ENCODE measurements at regions not wholly inside any gene's neighbourhood (a gene's known extent, or its start where the extent isn't known, plus 50 kb on each side); places are given as distances from the start of the nearest gene placed in this dataset.
"Not testable (repeated sequence)": the region's sequence is repeated elsewhere in the genome, so short reads cannot be mapped to it uniquely, and the experiment has no call there.

DNA sequence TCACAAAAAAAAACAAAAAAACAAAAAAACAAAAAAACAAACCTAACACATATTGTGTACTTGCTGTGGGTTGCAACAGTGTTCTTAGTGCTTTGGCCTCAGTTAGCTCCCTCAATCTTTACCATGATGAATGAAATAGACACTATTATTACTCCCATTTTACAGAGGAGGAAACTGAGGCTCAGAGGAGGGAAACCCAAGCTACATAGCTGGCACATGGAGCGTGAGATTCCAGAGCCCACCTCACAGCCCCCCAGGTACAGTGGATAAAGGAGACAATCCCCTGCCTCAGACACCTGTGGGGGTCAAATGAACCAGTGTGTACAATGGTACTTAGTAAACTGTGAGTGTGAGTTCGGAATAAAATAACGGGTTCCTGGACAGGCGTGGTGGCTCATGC lies 104.9 kb upstream of the SMAD3 start:
- intact Hi-C loops (cut with micrococcal nuclease) = no loop called here

DNA sequence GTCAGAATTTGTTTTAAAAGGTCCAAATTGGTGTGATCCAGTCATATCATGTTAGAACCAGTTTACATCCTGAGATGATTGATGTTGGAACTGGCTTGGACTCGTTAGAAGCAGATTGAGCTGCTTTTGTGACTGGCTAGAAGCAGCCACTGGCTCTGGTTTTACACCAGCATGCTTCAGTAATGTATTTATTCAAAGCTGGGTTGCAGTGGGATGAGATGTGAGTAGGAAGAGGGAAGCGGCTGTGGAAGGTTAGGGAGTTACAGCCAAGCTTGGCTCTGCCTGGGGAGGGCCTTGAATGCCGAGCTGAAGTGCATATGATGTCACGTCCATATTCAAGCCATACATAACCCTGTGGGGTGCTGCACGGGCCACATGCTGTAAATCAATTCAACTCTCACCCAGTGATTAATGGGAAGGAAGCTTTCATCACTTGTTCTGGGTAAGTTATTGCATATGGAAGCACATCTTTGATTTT lies 104.0 kb upstream of the SMAD3 start:
- intact Hi-C loops (cut with micrococcal nuclease) = no loop called here

DNA sequence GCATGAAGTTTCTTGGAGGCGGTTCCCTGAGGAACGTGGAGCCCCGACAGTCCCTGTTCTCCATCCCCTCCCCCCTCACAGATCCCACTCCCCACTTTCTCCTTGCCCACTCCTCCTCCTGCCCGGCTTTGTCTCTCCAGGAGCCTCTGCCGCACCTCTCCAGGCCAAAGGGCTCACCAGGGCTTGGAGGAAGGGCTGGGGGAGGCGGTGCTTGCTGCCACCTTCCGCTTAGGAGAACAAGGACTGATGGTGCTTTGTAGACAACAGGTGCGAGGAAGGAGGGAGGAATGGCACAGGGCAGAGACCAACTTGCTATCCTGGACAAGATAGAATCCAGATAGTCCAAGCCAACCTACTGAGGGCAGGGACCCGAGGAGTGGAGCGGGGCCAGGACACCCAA lies 103.5 kb upstream of the SMAD3 start:
- intact Hi-C loops (cut with micrococcal nuclease) = no loop called here

DNA sequence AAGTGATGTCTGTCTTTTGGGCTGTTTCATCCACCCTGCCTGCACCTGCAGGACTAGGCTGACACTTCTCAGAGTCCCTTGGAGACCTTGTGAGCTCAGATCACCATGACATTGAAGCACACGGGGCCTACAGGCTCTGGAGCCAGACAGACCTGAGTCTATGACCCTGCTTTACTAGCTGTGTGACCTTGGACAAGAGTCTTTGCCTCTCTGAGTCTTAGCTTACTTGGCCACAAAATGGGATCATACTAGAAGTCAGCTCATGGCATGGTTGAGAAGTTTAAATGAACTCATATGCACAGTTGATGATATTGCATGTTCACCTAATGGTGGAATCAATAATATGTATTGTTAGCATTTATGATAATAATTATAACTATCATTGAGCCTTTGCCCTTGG lies 102.9 kb upstream of the SMAD3 start:
- intact Hi-C loops (cut with micrococcal nuclease) = no loop called here

DNA sequence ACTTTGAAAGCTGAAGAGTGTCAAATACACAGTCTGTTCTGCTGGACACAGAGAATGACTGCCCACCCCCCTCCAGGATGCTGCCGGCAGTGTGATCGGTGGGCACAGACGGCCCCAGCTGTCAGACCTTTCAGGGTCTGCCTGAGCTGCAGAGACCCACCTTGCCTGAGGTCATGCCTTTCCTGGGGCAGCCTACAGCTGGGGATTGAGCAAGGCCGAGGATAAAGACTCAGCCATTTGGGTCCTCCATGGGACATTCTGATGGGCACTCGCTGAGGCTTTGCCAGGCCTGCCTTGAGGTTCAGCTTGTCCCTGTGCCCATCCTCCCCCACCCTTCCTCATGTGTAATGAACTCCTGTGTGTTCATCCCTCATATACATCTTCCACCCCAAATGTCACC lies 102.3 kb upstream of the SMAD3 start:
- intact Hi-C loops (cut with micrococcal nuclease) = no loop called here

DNA sequence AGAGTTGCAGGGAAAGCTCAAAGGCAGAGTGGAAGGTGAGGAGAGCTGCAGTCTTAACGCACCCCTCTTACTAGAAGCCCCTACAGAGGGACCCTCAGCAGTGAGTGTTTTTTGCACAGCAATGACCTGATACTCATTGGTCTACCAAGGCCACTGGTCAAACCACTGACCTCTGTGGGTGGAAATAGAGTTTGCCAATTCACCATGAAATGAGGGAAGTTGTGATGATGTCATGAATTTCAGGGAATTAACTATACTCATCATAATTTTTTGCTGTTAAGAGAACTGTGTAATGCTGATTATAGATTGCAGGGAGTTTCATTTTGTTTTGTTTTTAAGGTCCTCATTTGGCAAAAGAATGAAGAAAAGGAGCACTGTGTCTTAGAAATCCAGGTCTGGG lies 101.7 kb upstream of the SMAD3 start:
- intact Hi-C loops (cut with micrococcal nuclease) = no loop called here

DNA sequence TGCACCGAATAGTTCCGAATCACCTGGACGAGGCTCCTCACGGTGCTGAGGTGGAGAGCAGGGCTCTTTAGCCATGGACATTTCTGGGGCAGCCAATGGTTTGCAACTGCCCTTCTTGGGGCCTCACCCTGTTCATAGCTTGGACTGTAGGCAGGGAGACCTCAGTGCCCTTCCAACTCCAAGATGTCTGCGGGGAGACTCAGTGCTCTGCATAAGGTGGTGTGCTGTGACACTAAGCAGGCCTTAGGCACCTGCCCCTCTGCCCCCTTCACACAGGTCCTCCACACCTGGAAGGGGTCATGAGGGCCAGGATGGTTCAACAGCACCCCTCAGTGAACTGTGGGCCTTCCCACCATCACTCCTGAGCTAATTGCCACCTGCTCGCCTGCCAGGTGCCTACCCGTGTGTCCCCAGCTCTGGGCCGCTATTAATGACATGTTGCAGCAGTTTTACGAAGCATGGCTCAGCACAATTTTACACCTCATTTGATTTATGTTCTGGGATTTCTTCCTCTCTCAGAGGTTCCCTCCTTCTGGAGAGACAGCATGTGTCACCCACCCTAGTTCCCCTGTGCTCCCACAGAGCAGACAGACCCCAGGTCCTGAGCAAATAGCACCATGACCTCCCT lies 101.2 kb upstream of the SMAD3 start:
- intact Hi-C loops (cut with micrococcal nuclease) = no loop called here

DNA sequence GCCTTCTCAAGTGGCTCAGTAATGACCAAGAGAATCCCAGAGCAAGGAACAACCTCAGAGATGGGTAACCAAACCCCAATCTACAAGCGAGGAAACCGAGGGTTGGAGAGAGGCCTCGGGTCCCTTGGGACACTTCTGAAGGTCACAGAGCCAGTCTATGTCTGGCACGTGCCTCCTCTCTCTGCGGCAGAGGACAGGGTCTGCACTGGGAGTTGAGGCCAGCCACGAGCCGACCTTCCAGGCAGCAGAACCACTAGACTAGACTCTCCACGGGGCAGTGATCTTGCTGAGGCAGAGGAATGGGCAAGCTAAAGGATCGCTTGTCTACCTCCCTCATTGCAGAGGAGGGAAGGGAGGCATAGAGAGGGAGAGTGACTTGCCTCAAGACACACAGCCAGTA lies 100.6 kb upstream of the SMAD3 start:
- intact Hi-C loops (cut with micrococcal nuclease) = loop anchor here (5.0 kb wide), 1 partner anchor 43 kb away; no protein-coding TSS in a partner anchor

DNA sequence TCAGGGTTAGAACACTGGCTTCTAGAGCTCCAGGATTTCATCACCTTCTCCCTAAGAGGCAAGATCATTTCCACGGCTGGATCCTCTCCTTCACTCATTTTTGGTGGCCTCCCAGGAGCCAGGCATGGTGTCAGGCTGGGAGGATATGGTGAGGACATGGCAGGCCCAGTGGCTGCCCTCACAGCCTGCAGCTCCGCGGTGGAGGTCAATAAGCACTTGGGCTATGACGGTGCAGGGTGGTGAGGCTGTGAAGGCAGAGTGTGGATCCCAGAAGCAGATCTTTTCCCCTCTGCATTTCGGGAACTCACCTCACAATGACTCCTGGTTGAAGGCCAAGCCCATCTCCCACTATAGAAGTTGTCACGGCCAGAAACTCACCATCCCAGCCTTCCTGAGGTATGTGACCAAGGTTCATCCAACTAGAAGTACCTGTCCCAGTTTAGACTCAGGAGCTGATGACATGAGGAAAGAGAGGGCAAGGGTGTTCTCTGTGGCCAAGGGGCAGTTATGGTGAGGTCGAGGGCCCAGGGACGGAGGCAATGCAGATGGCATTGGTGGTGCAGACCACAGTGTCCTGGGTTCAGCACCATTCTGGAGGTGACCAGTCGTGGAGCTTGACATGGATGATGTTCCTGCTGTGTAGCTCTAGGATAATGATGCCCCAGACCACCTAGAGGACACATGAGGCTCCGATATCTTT lies 100.1 kb upstream of the SMAD3 start:
- intact Hi-C loops (cut with micrococcal nuclease) = loop anchor here (5.0 kb wide), 1 partner anchor 42 kb away; no protein-coding TSS in a partner anchor

DNA sequence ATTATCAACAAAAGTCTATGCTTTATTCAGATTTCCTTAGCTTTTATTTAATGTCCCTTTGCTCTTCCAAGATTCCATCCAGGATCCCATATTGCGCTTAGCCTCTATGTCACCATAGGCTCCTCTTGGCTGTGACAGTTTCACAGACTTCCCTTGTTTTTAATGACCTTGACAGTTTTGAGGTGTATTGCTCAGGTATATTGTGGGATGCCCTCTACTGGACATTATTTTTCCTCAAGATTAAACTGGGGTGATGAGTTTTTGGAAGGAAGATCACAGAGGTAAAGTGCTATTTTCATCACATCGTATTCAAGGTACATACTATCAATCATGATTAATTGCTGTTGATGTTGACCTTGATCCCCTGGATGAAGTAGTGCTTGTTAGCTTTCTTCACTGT lies 99.1 kb upstream of the SMAD3 start:
- intact Hi-C loops (cut with micrococcal nuclease) = loop anchor here (5.0 kb wide), 1 partner anchor 41 kb away; no protein-coding TSS in a partner anchor

DNA sequence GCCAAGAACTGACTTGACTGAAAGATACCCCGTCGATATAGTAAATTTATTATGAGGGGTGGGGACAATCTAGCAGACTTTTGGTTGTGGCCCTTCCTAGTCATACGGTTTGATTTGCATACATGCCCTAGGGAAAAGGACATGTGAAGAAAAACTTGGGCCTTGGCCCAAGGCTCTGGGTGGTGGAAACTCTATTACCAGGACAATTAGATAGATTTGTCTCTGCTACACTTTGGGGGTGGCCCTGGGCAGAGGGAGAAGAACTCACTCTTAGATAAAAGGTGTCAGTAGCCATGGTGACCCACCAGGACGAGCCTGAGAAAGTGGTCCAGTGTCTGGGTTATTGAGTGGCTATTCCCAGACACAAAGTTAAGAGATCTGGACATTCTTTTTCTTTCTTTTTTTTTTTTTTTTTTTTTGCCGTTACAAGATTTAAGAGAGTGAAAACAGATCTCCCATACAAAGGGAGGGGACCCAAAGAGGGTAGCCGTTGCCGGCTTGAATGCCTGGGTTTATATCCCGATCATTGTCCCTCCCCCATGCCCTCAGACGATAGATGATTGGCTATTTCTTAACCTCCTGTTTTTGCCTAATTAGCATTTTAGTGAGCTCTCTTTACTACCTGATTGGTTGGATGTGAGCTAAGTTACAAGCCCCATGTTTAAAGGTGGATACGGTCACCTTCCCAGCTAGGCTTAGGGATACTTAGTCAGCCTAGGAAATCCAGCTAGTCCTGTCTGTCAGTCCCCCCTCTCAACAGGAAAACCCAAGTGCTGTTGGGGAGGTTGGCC lies 96.4 kb upstream of the SMAD3 start:
- intact Hi-C loops (cut with micrococcal nuclease) = loop anchor here (5.0 kb wide), 1 partner anchor 38 kb away; no protein-coding TSS in a partner anchor

DNA sequence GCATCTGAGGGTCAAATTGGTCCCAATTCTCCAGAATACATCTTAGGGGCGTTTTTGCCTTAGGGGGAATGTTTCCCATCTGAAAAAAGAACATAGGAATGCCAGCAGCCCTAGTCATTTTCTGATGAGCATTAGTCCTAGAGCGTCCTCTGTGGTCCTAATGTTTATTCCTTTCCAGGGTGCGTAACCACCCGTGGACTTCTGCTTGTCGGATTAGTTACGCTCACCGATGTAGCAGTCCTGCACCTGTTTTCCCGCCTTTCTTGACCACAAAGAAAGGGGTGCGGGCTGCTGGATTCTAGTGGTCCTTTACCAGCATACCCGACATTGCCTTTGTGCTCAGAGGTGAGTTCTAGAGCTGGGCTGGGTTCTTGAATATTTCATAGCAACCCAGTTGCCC lies 91.3 kb upstream of the SMAD3 start:
- intact Hi-C loops (cut with micrococcal nuclease) = not testable (repeated sequence)

DNA sequence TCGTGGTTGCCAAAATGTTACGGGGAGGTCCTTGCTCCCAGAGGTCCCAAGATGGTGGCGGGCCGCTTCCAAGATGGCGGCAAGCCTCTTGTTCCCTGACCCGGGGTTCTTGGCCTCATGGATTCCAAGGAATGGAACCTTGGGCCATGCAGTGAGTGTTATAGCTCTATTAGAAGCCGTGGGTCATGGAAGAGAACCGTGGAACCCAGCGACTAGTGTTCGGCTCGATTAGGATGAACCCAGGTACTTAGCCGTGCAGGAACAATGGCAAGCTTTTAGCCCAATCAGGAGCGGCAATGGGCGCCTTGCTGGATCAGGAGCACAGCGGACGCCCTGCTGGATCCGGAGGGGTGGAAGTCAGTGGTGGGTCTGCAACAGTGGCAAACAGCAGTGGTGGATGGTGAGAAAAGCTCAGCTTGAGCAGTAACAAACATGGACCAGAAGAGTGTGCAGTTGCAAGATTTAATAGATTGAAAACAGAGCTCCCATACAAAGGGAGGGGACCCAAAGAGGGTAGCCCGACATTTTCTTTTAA lies 89.2 kb upstream of the SMAD3 start:
- intact Hi-C loops (cut with micrococcal nuclease) = not testable (repeated sequence)

DNA sequence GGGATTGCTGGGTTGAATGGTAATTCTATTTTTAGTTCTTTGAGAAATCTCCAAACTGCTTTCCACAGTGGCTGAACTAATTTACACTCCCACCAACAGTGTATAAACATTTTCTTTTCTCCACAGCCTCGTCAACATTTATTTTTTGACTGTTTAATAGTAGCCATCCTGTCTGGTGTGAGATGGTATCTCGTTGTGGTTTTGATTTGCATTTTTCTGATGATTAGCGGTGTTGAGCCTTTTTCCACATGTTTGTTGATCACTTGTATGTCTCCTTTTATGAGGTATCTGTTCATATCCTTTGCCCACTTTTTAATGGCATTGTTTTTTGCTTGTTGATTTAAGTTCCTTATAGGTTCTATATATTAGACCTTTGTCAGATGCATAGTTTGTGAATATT lies 85.1 kb upstream of the SMAD3 start:
- intact Hi-C loops (cut with micrococcal nuclease) = not testable (repeated sequence)

DNA sequence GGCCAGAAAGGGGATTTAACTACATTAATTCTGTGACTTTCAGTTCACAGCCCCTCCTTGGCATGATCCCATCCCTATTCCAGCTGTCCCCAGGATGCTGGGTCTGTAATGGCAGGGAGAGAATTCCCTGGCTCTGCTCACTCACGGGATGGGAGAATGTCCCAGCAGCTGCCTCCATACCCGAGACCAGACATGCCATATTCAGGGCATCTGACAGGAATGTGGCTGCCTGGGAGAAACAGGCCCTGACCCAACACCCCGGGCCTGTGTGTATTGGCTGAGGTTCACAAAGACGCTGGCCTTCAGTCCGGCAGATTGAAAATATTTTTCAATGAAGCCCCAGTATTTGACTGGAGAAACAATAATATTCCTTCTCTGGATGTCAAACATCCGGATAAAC lies 83.6 kb upstream of the SMAD3 start:
- intact Hi-C loops (cut with micrococcal nuclease) = no loop called here

DNA sequence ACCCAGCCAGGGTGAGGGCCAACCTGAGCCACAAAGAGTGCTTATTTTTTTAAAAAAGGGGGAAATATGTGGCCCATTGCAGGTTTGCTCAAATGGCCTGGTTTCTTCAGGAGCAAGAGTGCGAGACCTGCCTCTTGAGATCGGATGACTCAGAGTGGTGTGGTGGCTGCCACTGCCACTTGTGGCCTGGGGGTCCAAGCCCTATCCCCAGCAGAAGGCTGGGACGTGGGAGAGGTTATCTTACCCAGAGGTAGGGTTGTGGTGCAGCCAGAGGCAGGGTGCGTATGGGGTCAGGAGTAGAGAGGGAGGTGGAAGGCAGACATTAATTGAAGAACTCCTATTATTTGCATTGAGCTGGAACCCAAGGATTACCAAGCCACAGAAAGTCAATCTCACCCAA lies 83.2 kb upstream of the SMAD3 start:
- intact Hi-C loops (cut with micrococcal nuclease) = no loop called here

DNA sequence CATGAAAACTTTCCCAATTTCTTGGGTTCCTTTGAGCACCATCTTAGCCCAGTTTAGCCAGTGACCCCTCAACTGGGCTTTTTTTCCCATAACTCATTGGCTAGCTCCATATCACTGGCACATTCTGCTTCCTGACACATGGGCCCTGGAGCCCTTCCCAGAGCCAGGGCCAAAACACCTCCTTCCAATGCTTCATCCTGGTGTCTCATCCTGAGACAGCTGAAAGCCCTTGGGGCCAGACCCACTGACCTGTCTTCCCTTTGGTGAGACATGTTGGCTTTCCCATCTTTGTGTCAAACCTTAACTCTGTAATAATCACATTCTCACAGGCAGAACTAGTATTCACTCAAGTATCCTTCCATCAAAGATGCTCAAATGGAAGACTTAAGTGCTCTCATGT lies 82.6 kb upstream of the SMAD3 start:
- intact Hi-C loops (cut with micrococcal nuclease) = no loop called here

DNA sequence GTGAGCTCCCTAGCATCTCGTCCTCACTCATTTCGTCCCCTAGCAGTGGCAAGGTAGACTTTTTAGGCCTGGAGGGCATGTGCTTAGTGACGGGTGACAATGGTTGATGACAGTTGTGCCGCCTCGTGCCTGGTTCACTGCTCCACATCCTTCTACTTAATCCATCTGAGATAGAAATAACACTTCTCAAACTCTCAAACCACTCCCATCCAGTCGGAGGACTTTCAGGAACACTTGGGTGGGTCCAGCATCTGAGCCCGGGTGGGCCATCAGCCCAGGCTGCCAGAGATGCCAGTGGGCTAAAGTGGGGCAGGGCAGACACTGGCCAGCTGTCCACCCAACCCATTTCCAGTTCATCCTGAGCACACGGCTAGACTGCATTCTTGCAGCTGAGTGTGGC lies 79.7 kb upstream of the SMAD3 start:
- intact Hi-C loops (cut with micrococcal nuclease) = no loop called here

DNA sequence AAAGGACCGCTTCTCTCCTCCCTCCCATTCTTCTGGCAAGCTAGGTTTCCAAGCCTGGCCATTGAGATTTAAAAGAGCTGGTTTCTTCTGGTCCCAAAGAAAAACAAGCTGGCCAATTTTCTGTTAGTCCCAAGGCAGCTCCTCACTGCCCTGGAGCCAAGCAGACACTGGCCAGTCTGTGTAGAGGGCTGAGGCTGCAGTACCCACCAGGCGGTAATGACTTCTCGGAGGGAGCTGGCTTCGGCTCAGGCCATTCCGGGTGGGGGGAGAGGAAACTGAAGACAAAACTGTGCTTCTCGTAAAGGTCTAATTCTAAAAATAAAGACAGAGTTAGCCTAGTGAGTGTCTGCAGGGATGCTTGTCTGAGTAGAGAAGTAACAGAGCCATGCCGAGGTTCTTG lies 78.5 kb upstream of the SMAD3 start:
- intact Hi-C loops (cut with micrococcal nuclease) = no loop called here

DNA sequence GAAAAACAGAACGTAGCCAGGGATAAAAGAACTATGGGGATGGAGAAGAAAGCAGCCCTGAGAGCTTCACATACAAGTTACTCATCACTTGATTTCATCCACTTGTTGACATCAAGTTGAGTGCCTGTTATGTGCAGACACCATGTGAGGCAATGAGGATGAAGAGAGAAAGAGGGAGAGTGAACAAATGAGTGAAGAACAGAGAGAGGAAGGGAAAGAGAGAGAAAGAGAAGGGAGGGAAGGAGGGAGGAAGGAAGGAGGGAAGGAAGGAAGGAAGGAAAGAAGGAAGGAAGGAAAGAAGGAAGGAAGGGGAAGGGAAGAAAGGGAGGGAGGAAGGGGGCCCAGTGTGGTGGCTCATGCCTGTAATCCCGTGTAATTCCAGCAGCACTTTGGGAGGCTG lies 72.3 kb upstream of the SMAD3 start:
- intact Hi-C loops (cut with micrococcal nuclease) = no loop called here

DNA sequence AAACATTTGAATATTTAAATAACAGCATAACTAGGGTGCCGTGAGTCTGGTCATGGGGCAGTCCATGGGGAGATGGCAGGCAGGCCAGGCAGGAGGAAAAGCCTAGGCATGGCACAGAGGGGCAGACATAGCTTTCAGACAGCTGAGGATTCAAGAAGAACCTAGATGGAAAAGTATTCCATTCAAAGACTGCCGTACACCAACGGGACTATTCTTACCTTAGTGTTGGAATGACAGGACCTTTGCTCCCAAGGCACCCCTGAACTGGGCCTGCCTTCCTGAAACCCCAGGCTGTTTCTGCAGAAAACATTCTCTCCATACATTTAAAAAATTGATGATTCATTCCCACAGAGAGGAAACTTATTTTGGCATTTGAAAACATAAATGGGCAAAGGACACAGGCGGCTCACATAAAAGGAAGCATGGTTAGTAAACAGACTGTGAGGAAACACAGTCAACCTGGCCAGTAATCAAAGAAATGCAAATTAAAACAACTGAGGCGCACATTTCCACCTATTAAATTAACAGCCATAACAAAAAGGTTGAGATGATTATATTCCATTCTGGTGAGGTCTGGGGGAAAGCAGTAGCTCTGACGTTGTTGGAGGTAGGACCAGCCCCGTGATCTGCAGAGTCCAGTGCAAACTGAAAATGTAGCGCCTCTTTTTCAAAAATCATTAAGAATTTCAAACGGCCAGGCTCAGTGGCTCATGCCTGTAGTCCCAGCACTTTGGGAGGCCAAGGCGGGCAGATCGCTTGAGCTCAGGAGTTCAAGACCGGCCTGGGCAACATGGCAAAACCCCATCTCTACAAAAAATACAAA lies 71.3 kb upstream of the SMAD3 start:
- intact Hi-C loops (cut with micrococcal nuclease) = no loop called here

Measured in T-helper 1 cell treated with Interleukin-12 subunit alpha and Interleukin-12 subunit beta and Interleukin-4 antibody, amounts not matched to agents 30 ng/mL and 1 ng/mL, for 36 hours (primary cell).